HL-60/S4 treated with retinoic acid at 250 ng/mL for 4 days and 3 days (cell line): ENCODE measurements at regions not wholly inside any gene's neighbourhood (a gene's known extent, or its start where the extent isn't known, plus 50 kb on each side); places are given as distances from the start of the nearest gene placed in this dataset.
"Not testable (repeated sequence)": the region's sequence is repeated elsewhere in the genome, so short reads cannot be mapped to it uniquely, and the experiment has no call there.

ENCODE experiments used
- in situ Hi-C: fragments of 300-500 bp; cut with MboI; formaldehyde crosslinking; loops from 2 replicates; pipeline ENCODE4 v1.7.0; 2022; ENCODE audit warnings: low sequenced_read_pairs

DNA sequence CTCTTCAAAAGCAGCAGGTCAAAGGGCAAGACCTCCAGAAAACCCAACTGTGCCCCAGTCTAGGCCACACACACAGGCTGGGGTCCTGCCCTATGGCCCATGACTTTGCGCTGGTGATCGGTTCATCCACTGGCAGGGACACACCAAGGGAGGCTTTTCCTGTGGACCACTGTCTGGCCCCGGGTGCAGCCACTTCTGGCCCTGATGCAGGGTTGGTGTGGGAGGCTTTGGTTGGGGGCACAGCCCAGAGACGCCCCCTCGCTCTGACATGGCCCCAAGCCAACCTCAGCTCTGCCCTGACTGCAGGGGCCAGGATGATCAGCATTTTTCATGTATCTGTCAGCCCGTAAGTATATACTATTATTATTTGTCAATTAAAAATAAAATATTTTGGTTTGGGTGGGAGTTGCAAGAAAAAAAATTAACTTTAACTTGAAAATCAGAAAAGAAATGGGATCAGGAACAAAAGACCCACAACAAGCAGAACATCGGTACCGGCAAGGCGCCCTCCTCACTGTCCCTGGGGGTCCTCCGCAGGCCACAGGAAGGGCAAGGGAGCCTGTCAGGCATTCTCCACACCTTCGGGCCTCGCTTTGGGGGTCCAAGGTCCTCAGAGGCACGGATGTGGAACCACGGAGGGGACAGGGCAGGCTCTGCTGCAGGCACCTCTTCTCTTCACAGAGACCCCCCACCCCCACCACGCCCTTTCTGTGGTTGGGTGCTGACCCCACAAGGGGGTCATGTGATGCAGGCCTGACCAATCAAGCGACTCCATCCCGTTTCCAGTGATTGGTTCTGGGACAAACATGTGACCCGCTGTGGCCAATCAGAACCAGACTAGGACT, 181.5 kb upstream of the SFSWAP start:
- in situ Hi-C loops = no loop called here

DNA sequence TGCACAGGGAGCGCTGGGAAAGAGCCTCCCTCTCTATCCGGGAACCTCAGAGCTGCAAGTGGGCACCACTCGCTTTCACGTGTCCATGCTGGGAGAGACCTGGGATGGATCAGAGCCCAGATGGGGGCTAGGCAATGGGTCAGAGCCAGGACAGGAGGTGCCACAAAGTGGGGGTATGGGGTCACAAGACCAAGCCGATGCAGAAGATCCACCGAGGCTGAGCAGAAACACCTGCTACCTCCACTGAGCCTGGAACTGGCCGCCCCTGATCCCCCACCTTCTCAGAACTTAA, 180.9 kb upstream of the SFSWAP start:
- in situ Hi-C loops = no loop called here

DNA sequence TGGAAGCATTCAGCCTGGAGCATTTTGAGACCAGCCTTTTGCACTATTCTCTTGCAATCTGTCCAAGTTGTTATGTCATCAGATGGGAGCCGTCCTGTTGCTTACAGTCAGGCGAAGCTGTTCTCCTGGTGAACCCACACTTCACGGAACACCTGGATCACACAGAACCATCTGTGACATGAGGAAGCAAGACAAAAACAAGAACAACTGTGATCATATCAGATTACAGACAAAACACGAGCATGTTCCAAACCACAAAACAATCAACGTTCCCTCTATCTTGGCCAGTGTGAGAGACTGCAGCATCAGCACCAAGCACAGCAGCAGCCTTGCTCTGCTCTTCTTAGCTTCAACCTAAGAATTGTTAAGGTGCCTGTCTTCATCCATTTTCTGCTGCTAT, 180.5 kb upstream of the SFSWAP start:
- in situ Hi-C loops = no loop called here

- in situ Hi-C loops = no loop called here
Measured at GRCh38 chr12:131533139-131533538, 177.8 kb upstream of the SFSWAP start.

- in situ Hi-C loops = no loop called here
Measured at GRCh38 chr12:131535779-131536178, 175.1 kb upstream of the SFSWAP start.

DNA sequence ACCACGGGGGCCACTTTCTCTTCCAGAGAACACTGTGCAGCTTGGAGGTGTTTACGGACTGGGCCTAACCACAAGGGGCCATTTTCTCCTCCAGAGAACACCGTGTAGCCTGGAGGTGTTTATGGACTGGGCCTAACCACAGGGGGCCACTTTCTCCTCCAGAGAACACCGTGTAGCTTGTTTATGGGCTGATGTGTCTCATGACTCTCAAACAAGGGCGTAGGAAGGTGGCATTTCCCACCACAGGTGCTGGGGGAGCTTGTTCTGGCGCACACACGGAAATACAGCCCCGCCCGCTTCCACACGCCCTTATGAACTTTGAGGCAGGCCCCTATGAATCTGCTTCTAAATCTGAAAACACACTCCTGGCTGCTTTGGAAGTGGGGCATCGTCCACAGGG, 174.6 kb upstream of the SFSWAP start:
- in situ Hi-C loops = no loop called here

DNA sequence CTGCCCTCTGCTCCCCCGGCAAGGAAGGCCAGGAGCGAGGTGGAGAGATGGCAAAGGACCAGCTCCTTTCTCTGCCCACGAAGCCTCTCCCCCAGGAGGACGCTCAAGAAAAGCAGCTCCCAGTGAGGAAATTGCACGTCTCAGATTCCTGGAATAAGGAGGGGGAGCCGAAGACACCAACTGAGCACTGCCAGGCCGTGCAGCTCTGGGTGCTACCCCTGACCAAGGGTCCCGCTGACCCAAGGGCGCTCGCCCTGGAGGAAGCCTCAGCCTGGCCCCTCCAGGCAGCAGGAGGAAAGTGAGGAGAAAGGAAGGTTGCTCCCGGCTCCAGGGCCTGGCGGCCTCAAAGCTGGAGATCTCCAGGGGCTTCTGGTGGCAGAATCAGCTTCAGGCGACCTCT, 174.1 kb upstream of the SFSWAP start:
- in situ Hi-C loops = no loop called here

DNA sequence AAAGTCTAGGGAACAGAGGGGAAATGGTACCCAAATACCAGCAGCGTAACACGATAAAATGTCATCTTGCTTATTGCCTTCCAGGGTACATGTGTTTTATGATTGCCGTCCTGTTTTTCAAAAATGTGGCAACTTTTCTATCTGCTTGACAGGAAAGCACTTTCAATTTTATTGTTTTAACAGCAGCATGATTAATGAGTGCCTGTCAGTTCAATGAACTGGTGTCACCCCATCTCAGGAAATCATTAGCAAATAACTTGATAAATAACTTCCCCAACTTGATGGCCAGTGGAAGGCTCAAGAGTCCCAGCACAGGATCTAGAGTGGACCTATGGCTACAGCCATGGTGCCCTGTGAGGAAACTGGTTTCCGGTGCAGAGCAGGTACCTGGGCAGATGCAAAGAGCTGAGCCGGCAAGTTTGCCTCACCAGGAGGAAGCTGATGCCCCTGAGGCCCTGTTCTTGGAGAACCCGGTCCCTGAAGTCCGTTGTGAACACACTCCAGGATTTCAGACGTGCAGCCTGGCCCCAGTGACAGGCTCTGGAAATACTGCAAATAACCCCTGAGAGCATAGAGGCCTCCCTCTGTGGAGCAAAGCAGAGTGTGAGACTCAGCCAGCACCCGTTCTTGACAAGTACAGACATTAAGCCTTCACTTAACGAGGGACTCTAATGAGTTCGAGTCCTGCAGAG, 173.5 kb upstream of the SFSWAP start:
- in situ Hi-C loops = no loop called here

DNA sequence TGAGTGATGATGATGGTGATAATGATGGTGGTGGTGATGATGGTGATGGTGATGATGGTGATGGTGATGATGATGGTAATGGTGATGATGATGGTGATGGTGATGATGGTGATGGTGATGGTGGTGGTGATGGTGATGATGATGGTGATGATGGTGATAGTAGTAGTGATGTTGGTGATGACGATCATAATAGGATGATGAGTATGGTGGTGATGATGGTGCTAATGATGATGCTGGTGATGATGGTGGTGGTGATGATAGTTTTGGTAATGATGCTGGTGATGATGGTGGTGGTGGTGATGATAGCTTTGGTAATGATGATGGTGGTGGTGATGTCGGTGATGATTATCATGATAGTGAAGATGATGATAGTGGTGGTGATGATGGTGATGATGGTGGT, 171.5 kb upstream of the SFSWAP start:
- in situ Hi-C loops = no loop called here

GRCh38 chr12:131540138-131540623, 170.7 kb upstream of the SFSWAP start:
- in situ Hi-C loops = no loop called here

DNA sequence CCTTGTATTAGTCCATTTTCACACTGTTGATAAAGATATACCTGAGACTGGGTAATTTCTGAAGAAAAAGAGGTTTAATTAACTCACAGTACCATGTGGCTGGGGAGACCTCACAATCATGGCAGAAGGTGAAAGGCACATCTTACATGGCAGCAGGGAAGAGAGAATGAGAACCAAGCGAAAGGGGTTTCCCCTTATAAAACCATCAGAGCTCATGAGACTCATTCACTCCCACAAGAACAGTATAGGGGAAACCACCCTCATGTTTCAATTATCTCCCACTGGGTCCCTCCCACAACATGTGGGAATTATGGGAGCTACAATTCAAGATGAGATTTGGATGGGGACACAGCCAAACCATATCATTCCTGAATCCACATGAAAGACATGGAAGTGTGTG, 169.4 kb upstream of the SFSWAP start:
- in situ Hi-C loops = not testable (repeated sequence)

- in situ Hi-C loops = no loop called here
Measured at GRCh38 chr12:131542351-131542750, 168.5 kb upstream of the SFSWAP start.

- in situ Hi-C loops = no loop called here
Measured at GRCh38 chr12:131543040-131543439, 167.8 kb upstream of the SFSWAP start.

GRCh38 chr12:131547555-131547954, 163.3 kb upstream of the SFSWAP start:
- in situ Hi-C loops = no loop called here

DNA sequence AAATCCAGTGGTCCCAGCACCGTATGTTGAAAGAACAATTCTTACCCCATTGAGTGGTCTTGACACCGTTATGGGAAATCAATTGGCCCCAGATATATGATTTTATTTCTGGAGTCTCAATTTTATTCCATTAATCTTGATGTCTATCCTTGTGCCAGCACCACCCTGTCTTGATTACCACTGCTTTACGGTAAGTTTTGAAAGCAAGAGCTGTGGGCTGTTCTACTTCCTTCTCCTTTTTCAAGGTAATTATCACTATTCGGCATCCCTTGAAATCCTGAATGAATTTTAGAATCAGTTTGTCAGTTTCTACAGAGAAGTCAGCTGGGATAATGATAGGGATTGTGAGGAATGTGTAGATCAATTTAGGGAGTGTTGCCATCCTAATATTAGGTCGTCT, 160.8 kb upstream of the SFSWAP start:
- in situ Hi-C loops = no loop called here

GRCh38 chr12:131551675-131552491, 159.0 kb upstream of the SFSWAP start:
- in situ Hi-C loops = no loop called here

- in situ Hi-C loops = no loop called here
Measured at GRCh38 chr12:131552492-131552863, 158.4 kb upstream of the SFSWAP start.

DNA sequence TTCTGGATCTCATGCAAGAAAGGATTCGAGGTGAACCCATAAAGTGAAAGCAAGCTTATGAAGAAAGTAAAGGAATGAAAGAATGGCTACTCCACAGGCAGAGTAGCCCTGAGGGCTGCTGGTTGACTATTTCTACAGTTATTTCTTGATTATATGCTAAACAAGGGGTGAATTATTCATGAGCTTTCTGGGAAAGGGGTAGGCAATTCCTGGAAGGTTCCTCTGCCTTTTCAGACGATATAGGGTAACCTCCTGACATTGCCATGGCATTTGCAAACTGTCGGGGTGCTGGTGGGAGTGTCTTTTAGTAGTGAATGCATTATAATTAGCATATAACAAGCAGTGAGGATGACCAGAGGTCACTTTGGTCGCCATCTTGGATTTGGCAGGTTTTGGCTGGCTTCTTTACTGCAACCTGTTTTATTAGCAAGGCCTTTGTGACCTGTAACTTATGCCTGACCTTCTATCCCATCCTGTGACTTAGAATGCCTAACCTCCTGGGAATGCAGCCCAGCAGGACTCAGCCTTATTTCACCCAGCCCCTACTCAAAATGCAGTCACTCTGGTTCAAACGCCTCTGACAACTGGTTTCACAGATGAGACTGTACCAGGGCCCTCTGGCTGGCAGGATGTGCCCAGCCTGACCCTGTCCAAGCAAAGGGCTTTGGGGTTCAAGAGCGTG, 157.7 kb upstream of the SFSWAP start:
- in situ Hi-C loops = no loop called here

GRCh38 chr12:131555197-131555846, 155.6 kb upstream of the SFSWAP start:
- in situ Hi-C loops = no loop called here

GRCh38 chr12:131555866-131556265, 155.0 kb upstream of the SFSWAP start:
- in situ Hi-C loops = no loop called here
